H1 (cell line): ENCODE measurements at regions not wholly inside any gene's neighbourhood (a gene's known extent, or its start where the extent isn't known, plus 50 kb on each side); places are given as distances from the start of the nearest gene placed in this dataset.

Experiments used
- CTCF ChIA-PET: fragments of 300-600 bp; sonication (Branson Sonifier 250); formaldehyde crosslinking; loops from one replicate; lab custom pipeline; 2021; ENCODE audit not compliant: partially characterized antibody; lab: Charles Lee
- POLR2A ChIA-PET: fragments of 300-600 bp; sonication (Branson Sonifier 250); formaldehyde crosslinking; loops from one replicate; lab custom pipeline; 2021; ENCODE audit warnings: inconsistent platforms; ENCODE audit not compliant: partially characterized antibody; lab: Charles Lee
- DNase-seq, 2 experiments: peaks; one replicate each; pipeline versions ENCODE4 v3.0.0 to v3.0.0-alpha.2; 2010 to 2022; ENCODE audit warnings: low spot score in 2 of 2, low read depth in 1 of 2, mixed read lengths in 1 of 2
- FAIRE-seq: peaks from 2 replicates; lab custom pipeline; 2011; peaks lifted over from hg19 to GRCh38; lab: Jason Lieb, UNC
- H2AFZ ChIP-seq: 2 replicates; pipeline ENCODE4 v1.8.1; 2012; ENCODE audit warnings: low read length, inconsistent platforms
- H2AK5ac ChIP-seq: 2 replicates; pipeline ENCODE4 v1.6.1; 2013; ENCODE audit warnings: low read depth, low read length
- H2BK120ac ChIP-seq: replicated peaks from 2 replicates; pipeline ENCODE3; 2013; ENCODE audit warnings: low read depth, low read length, inconsistent platforms
- H2BK12ac ChIP-seq: 2 replicates; pipeline ENCODE4 v1.6.1; 2013; ENCODE audit warnings: low read depth, low read length
- H2BK15ac ChIP-seq: 2 replicates; pipeline ENCODE4 v1.6.1; 2013; ENCODE audit warnings: low read length
- H2BK20ac ChIP-seq: 2 replicates; pipeline ENCODE4 v1.6.1; 2013; ENCODE audit warnings: low read length
- H2BK5ac ChIP-seq: 2 replicates; pipeline ENCODE4 v1.6.1; 2013; ENCODE audit warnings: low read depth, low read length
- H3K14ac ChIP-seq: 2 replicates; pipeline ENCODE4 v1.6.1; 2013; ENCODE audit warnings: inconsistent platforms; ENCODE audit not compliant: insufficient read length
- H3K18ac ChIP-seq: 2 replicates; pipeline ENCODE4 v1.6.1; 2013; ENCODE audit warnings: low read length; ENCODE audit errors: extremely low read depth
- H3K23ac ChIP-seq: 2 replicates; pipeline ENCODE4 v1.6.1; 2013; ENCODE audit warnings: inconsistent platforms; ENCODE audit not compliant: insufficient read length
- H3K23me2 ChIP-seq: 2 replicates; pipeline ENCODE4 v1.6.1; 2013; ENCODE audit warnings: low read depth, low read length
- H3K27ac ChIP-seq: 2 replicates; pipeline ENCODE4 v1.6.1; 2011; ENCODE audit warnings: low read depth, low read length, inconsistent platforms
- H3K27me3 ChIP-seq, 4 experiments: replicated peaks in 1 of 4; 1 replicate in 1 of 4; 2 replicates in 3 of 4; pipeline versions ENCODE4 v1.6.1 to v1.8.1; 2011 to 2013; ENCODE audit warnings: low read length in 3 of 4, mild to moderate bottlenecking in 3 of 4, inconsistent platforms in 2 of 4, mixed read lengths in 2 of 4, moderate library complexity in 1 of 4; ENCODE audit not compliant: control insufficient read depth in 3 of 4, insufficient read depth in 3 of 4; ENCODE audit errors: extremely low read depth in 1 of 4
- H3K36me3 ChIP-seq, 4 experiments: 2 replicates each; pipeline versions ENCODE4 v1.6.1 to v1.8.1; 2011 to 2013; ENCODE audit warnings: mild to moderate bottlenecking in 4 of 4, low read length in 3 of 4, moderate library complexity in 2 of 4, control low read depth in 1 of 4, inconsistent platforms in 1 of 4; ENCODE audit not compliant: insufficient read depth in 4 of 4, control insufficient read depth in 2 of 4
- H3K4ac ChIP-seq: replicated peaks from 2 replicates; pipeline ENCODE3; 2013; ENCODE audit warnings: low read length, low read depth, mixed read lengths, inconsistent platforms; ENCODE audit not compliant: insufficient read length
- H3K4me1 ChIP-seq, 4 experiments: replicated peaks in 1 of 4; 1 replicate in 1 of 4; 2 replicates in 3 of 4; pipeline versions ENCODE4 v1.6.1 to v1.8.1; 2011 to 2013; ENCODE audit warnings: low read length in 3 of 4, inconsistent platforms in 2 of 4, mixed read lengths in 1 of 4; ENCODE audit not compliant: insufficient read depth in 4 of 4, control insufficient read depth in 3 of 4
- H3K4me2 ChIP-seq, 2 experiments: 2 replicates each; pipeline versions ENCODE4 v1.6.1 to v1.8.1; 2011 to 2013; ENCODE audit warnings: low read depth in 2 of 2, low read length in 2 of 2, control low read depth in 1 of 2, inconsistent platforms in 1 of 2, mild to moderate bottlenecking in 1 of 2; ENCODE audit not compliant: insufficient read depth in 1 of 2
- H3K4me3 ChIP-seq, 4 experiments: fragments of 200-600, 300-600 bp in 1 of 4; sonication (generic), shearing (Covaris generic), sonication (Bioruptor Twin) in 1 of 4; 2 replicates each; pipeline versions ENCODE4 v1.5.1 to v1.8.1; 2011 to 2016; ENCODE audit warnings: low read length in 4 of 4, low read depth in 3 of 4, control low read depth in 2 of 4, inconsistent platforms in 2 of 4, mild to moderate bottlenecking in 2 of 4, mixed read lengths in 1 of 4, moderate library complexity in 1 of 4; ENCODE audit not compliant: insufficient read depth in 2 of 4; ENCODE audit errors: extremely low read depth in 1 of 4
- H3K56ac ChIP-seq: replicated peaks from 2 replicates; pipeline ENCODE3; 2013; ENCODE audit warnings: low read depth, mild to moderate bottlenecking, mixed read lengths, low read length, inconsistent platforms; ENCODE audit not compliant: insufficient read length
- H3K79me1 ChIP-seq: 2 replicates; pipeline ENCODE4 v1.6.1; 2013; ENCODE audit warnings: low read depth, low read length, control low read depth
- H3K79me2 ChIP-seq, 2 experiments: 2 replicates each; pipeline versions ENCODE4 v1.6.1 to v1.8.1; 2012 to 2013; ENCODE audit warnings: low read length in 2 of 2, mild to moderate bottlenecking in 2 of 2, inconsistent platforms in 1 of 2; ENCODE audit not compliant: insufficient read depth in 2 of 2, control insufficient read depth in 1 of 2
- H3K9ac ChIP-seq, 4 experiments: replicated peaks in 1 of 4; 1 replicate in 1 of 4; 2 replicates in 3 of 4; pipeline versions ENCODE4 v1.6.1 to v1.8.1; 2011 to 2013; ENCODE audit warnings: low read depth in 3 of 4, low read length in 3 of 4, control low read depth in 2 of 4, mild to moderate bottlenecking in 2 of 4, moderate library complexity in 2 of 4, inconsistent platforms in 1 of 4; ENCODE audit errors: extremely low read depth in 1 of 4
- H3K9me3 ChIP-seq, 2 experiments: 2 replicates each; pipeline versions ENCODE4 v1.6.1 to v1.8.1; 2012 to 2013; ENCODE audit warnings: mild to moderate bottlenecking in 2 of 2, moderate library complexity in 2 of 2, control low read depth in 1 of 2, inconsistent platforms in 1 of 2, low read depth in 1 of 2, low read length in 1 of 2, mixed read lengths in 1 of 2; ENCODE audit not compliant: insufficient read depth in 2 of 2
- H4K20me1 ChIP-seq, 2 experiments: replicated peaks in 1 of 2; 2 replicates each; pipeline versions ENCODE3 to v1.8.1; 2011 to 2013; ENCODE audit warnings: inconsistent platforms in 2 of 2, low read length in 2 of 2, mild to moderate bottlenecking in 1 of 2; ENCODE audit not compliant: insufficient read depth in 2 of 2, control insufficient read depth in 1 of 2
- H4K5ac ChIP-seq: 2 replicates; pipeline ENCODE4 v1.6.1; 2013; ENCODE audit warnings: low read length, low read depth, mixed read lengths, inconsistent platforms; ENCODE audit not compliant: insufficient read length
- H4K8ac ChIP-seq: 2 replicates; pipeline ENCODE4 v1.8.0; 2013; ENCODE audit warnings: mild to moderate bottlenecking, moderate library complexity, low read length, inconsistent platforms; ENCODE audit not compliant: insufficient read depth; ENCODE audit errors: extremely low read depth
- H4K91ac ChIP-seq: replicated peaks from 2 replicates; pipeline ENCODE3; 2013; ENCODE audit warnings: low read length, mixed read lengths, inconsistent platforms; ENCODE audit not compliant: insufficient read length
- BCL11A ChIP-seq, 2 experiments: IDR thresholded peaks; one replicate each; pipeline ENCODE4 v1.6.1; 2011; ENCODE audit warnings: low read depth in 2 of 2, low read length in 2 of 2, mild to moderate bottlenecking in 2 of 2
- CHD2 ChIP-seq: IDR thresholded peaks from 2 replicates; pipeline ENCODE4 v1.6.1; 2012; ENCODE audit warnings: low read length, improper control_type of control experiment
- CTCF ChIP-seq, 3 experiments: IDR thresholded peaks; 1 replicate in 2 of 3; 2 replicates in 1 of 3; pipeline versions ENCODE4 v1.5.1 to v1.6.1; 2011; ENCODE audit warnings: low read length in 3 of 3, mild to moderate bottlenecking in 3 of 3, inconsistent platforms in 2 of 3, low read depth in 1 of 3, moderate library complexity in 1 of 3; ENCODE audit not compliant: insufficient read depth in 1 of 3; ENCODE audit errors: control extremely low read depth in 1 of 3
- E2F6 ChIP-seq: IDR thresholded peaks from 2 replicates; pipeline ENCODE4 v1.6.1; 2012; ENCODE audit warnings: inconsistent platforms
- MAX ChIP-seq: IDR thresholded peaks from 2 replicates; pipeline ENCODE4 v1.6.1; 2012; ENCODE audit warnings: inconsistent platforms
- NRF1 ChIP-seq: IDR thresholded peaks from 2 replicates; pipeline ENCODE4 v1.6.1; 2011; ENCODE audit warnings: mild to moderate bottlenecking, low read depth, low read length, improper control_type of control experiment
- SP4 ChIP-seq: IDR thresholded peaks from 2 replicates; pipeline ENCODE4 v1.6.1; 2012; ENCODE audit warnings: low read length, inconsistent platforms
- ZNF274 ChIP-seq: IDR thresholded peaks from 2 replicates; pipeline ENCODE4 v1.7.0; 2012; ENCODE audit warnings: low read length, borderline replicate concordance; ENCODE audit errors: extremely low read depth
- WGBS, 2 experiments: shearing (Covaris generic) in 1 of 2; methylation state at CpG; one replicate each; pipeline versions ENCODE4 v1.1.6 to v1.1.7; 2013 to 2015; ENCODE audit warnings: low lambda C conversion rate in 2 of 2, mixed read lengths in 2 of 2, inconsistent platforms in 1 of 2, low coverage in 1 of 2, missing lambda C conversion rate in 1 of 2; ENCODE audit not compliant: insufficient replicate concordance in 2 of 2, insufficient coverage in 1 of 2, insufficient read length in 1 of 2; ENCODE audit errors: extremely low coverage in 1 of 2, missing lambda C conversion rate in 1 of 2; 5-methylcytosine and 5-hydroxymethylcytosine counted together

GRCh38 chr3:165696496-165696895, 140.7 kb downstream of the BCHE start:
- Histone ChIP-seq H3K9ac (no peak overlapping the region), H2BK15ac (no peak overlapping the region), H3K4me3 (no peak overlapping the region), H3K23ac (no peak overlapping the region), H3K4me2 (no peak overlapping the region), H4K20me1 (no peaks in the 10 kb centered on the region), H3K56ac (no peak overlapping the region), H4K91ac (no peak overlapping the region), H4K5ac (no peak overlapping the region), H3K4ac (no peak overlapping the region), H2AFZ (no peak overlapping the region), H2BK120ac (no peak overlapping the region), H4K8ac (no peak overlapping the region), H3K36me3 (no peaks in the 10 kb centered on the region), H3K9me3 (peaks cover 8 to 14% of the 10 kb centered on the region in 2 experiments; a peak in 3 of 4 replicates), H3K14ac (no peak overlapping the region), H3K27me3 (no peaks in the 10 kb centered on the region), H2AK5ac (no peak overlapping the region), H3K27ac (no peak overlapping the region), H3K23me2 (no peaks in the 10 kb centered on the region), H3K79me1 (no peaks in the 10 kb centered on the region), H2BK20ac (no peak overlapping the region), H3K79me2 (no peaks in the 10 kb centered on the region), H3K18ac (no peak overlapping the region), H3K4me1 (no peaks in the 10 kb centered on the region), H2BK12ac (no peak overlapping the region), H2BK5ac (no peak overlapping the region)
- 95% methylated on average over 1 of the region's 1 CpG; no CpG with 5 or more reads in 1 of the 2 experiments for WGBS, 2 experiments
- POLR2A ChIA-PET, result no interaction called here
- CTCF ChIA-PET, result interaction anchor here (0.8 kb wide), 1 partner anchor 1655 kb away, joined by 3 read pairs; no protein-coding TSS in a partner anchor
- FAIRE-seq (no peak), DNase-seq (no peak)
- TF ChIP-seq CHD2, result no peak
- no peak for TF ChIP-seq ZNF274
- no peak for TF ChIP-seq NRF1
- TF ChIP-seq BCL11A (IDR thresholded peaks at IDR 0.05; ENCODE audit: low read depth in 2 of 2, low read length in 2 of 2), result no peak
- TF ChIP-seq SP4, result no peak
- no peak for TF ChIP-seq CTCF (IDR thresholded peaks at IDR 0.05; ENCODE audit: control extremely low read depth in 1 of 3, insufficient read depth in 1 of 3, low read depth in 1 of 3, low read length in 3 of 3)
- TF ChIP-seq MAX, result no peak
- no peak for TF ChIP-seq E2F6
